ENCODE measurements at regions not wholly inside any gene's neighbourhood (a gene's known extent, or its start where the extent isn't known, plus 50 kb on each side); places are given as distances from the start of the nearest gene placed in this dataset.

GRCh38 chr3:106032479-106032878 is 163.7 kb upstream of the CBLB start:
- TF ChIP-seq, protein P1, sequence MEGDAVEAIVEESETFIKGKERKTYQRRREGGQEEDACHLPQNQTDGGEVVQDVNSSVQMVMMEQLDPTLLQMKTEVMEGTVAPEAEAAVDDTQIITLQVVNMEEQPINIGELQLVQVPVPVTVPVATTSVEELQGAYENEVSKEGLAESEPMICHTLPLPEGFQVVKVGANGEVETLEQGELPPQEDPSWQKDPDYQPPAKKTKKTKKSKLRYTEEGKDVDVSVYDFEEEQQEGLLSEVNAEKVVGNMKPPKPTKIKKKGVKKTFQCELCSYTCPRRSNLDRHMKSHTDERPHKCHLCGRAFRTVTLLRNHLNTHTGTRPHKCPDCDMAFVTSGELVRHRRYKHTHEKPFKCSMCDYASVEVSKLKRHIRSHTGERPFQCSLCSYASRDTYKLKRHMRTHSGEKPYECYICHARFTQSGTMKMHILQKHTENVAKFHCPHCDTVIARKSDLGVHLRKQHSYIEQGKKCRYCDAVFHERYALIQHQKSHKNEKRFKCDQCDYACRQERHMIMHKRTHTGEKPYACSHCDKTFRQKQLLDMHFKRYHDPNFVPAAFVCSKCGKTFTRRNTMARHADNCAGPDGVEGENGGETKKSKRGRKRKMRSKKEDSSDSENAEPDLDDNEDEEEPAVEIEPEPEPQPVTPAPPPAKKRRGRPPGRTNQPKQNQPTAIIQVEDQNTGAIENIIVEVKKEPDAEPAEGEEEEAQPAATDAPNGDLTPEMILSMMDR (IDR thresholded peaks at IDR 0.05; ENCODE audit: low read depth, low read length, missing control alignments), result no peak
- no peak for DNase-seq (ENCODE audit: low read depth)
- H3K4me3 ChIP-seq (ENCODE audit: low read depth, low read length), result no peak overlapping the region
- in situ Hi-C loops (cut with HindIII; ENCODE audit: low sequenced_read_pairs), result no loop called here

DNA sequence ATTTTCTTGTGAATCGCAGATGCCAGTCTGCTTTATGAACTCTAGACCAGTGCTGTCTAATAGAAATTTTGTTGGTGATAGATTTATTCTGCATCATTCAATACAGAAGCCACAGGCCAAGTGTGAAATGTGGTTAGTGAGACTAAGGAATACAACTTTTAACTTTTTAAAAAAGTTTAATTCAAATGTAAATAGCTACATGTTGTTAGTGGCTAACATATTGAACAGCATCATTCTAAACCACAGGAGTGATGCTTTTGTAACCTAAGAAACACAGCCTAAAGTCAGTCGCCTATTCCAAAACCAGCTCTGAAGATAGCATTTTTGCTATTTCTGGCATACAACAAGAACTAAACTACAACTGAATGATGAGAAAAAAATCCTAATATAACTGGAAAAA is 164.8 kb upstream of the CBLB start:
- in situ Hi-C loops (cut with HindIII; ENCODE audit: low sequenced_read_pairs), result no loop called here
- TF ChIP-seq, protein P1 (IDR thresholded peaks at IDR 0.05; ENCODE audit: low read depth, low read length, missing control alignments), result no peak
- H3K4me3 ChIP-seq (ENCODE audit: low read depth, low read length), result no peak overlapping the region
- DNase-seq (ENCODE audit: low read depth), result no peak

- TF ChIP-seq, protein P1 (IDR thresholded peaks at IDR 0.05; ENCODE audit: low read depth, low read length, missing control alignments), result no peak
- in situ Hi-C loops (cut with HindIII; ENCODE audit: low sequenced_read_pairs), result no loop called here
- no peak overlapping the region for H3K4me3 ChIP-seq (ENCODE audit: low read depth, low read length)
- DNase-seq (ENCODE audit: low read depth), result no peak
Observed at GRCh38 chr3:106034313-106034712, 165.5 kb upstream of the CBLB start.

DNA sequence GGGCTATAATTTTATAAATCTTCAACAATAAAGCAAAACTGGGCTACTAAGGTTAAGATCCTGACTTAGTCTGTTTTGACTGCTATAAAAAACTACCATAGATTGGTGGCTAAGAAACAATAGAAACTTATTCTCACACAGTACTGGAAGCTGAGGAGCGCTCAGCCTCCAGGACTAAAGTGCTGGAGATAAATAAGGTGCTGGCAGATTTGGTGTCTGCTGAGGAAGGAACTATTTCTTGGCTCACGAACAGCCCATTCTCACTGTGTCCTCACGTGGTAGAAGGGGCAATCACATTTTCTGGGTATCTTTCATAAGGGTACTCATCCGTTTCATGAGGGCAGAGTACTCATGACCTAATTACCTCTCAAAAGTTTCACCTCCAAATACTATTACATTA is 166.8 kb upstream of the CBLB start:
- no peak overlapping the region for H3K4me3 ChIP-seq (ENCODE audit: low read depth, low read length)
- TF ChIP-seq, protein P1 (IDR thresholded peaks at IDR 0.05; ENCODE audit: low read depth, low read length, missing control alignments), result no peak
- in situ Hi-C loops (cut with HindIII; ENCODE audit: low sequenced_read_pairs), result no loop called here
- no peak for DNase-seq (ENCODE audit: low read depth)

- H3K4me3 ChIP-seq (ENCODE audit: low read depth, low read length), result no peak overlapping the region
- DNase-seq (ENCODE audit: low read depth), result no peak
- in situ Hi-C loops (cut with HindIII; ENCODE audit: low sequenced_read_pairs), result no loop called here
- TF ChIP-seq, protein P1 (IDR thresholded peaks at IDR 0.05; ENCODE audit: low read depth, low read length, missing control alignments), result no peak
Observed at GRCh38 chr3:106036696-106037095, 167.9 kb upstream of the CBLB start.

GRCh38 chr3:106047221-106047620 is 178.4 kb upstream of the CBLB start:
- H3K4me3 ChIP-seq (ENCODE audit: low read depth, low read length), result no peak overlapping the region
- TF ChIP-seq, protein P1 (IDR thresholded peaks at IDR 0.05; ENCODE audit: low read depth, low read length, missing control alignments), result no peak
- DNase-seq (ENCODE audit: low read depth), result no peak
- in situ Hi-C loops (cut with HindIII; ENCODE audit: low sequenced_read_pairs), result no loop called here

DNA sequence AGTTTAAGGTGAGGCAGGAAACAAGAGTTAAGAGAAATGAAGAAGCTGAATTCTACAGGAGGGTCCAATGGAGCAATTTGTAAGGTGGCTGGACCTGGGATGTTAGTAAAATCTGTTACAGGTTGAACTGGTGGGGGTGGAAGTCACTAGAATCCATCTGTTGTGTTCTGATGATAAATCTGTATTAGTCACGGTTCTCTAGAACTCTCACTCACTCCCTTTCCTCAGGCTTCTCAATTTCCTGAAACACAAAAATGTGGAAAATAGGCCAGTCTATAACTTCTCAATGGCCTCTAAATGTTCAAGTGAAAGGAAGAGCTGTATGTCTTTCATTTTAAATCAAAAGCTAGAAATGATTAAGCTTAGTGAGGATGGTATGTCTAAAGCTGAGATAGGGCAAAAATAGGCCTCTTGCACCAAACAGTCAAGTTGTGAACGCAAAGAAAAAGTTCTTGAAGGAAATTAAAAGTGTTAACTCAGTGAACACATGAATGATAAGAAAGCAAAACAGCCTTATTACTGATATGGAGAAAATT is 180.2 kb upstream of the CBLB start:
- DNase-seq (ENCODE audit: low read depth), result no peak
- TF ChIP-seq, protein P1 (IDR thresholded peaks at IDR 0.05; ENCODE audit: low read depth, low read length, missing control alignments), result no peak
- in situ Hi-C loops (cut with HindIII; ENCODE audit: low sequenced_read_pairs), result no loop called here
- H3K4me3 ChIP-seq (ENCODE audit: low read depth, low read length), result no peak overlapping the region

All from astrocyte of the cerebellum (primary cell).